GM21526 (cell line): ENCODE measurements at regions not wholly inside any gene's neighbourhood (a gene's known extent, or its start where the extent isn't known, plus 50 kb on each side); places are given as distances from the start of the nearest gene placed in this dataset.
"Not testable (repeated sequence)": the region's sequence is repeated elsewhere in the genome, so short reads cannot be mapped to it uniquely, and the experiment has no call there.

Experiments used
- ATAC-seq: cut with Tn5 transposase; IDR thresholded peaks from one replicate; pipeline ENCODE4 v1.9.1; 2021; ENCODE audit warnings: moderate library complexity; ENCODE audit not compliant: unreplicated experiment, low FRiP score

GRCh38 chr10:64101606-64102263 is 580.5 kb downstream of the REEP3 start:
- ATAC-seq: no peak

GRCh38 chr10:64102264-64102633 is 581.0 kb downstream of the REEP3 start:
- ATAC-seq: no peak

- no peak for ATAC-seq
Observed at GRCh38 chr10:64102916-64103315, 581.7 kb downstream of the REEP3 start.

- no peak for ATAC-seq
Observed at GRCh38 chr10:64103750-64104470, 582.7 kb downstream of the REEP3 start.

DNA sequence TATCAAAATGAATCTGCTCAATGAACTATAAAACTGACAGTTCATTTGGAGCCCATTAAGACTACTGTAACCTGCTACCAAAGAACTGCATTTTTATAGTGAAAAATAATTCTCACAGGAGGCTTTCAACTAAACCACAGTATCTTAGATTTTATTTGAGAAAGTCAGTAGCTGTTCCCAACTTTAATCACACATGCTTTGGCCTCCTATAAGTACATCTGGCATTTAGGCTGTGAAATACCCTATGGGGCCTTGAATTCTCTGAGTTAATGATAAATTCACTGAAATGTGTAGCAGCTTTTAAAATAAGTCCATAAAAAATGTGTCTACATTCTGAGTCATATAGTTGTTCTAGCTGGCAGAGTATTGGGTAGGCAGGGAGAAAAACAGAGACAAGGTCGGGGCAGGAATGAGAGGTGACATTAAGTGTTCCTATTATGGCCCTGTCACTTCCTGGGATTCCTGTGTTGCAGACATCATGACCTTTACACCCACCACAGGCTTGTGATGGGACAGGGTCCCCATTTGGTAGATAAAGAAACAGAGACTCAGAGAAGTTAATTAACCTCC is 588.8 kb downstream of the REEP3 start:
- ATAC-seq: no peak

DNA sequence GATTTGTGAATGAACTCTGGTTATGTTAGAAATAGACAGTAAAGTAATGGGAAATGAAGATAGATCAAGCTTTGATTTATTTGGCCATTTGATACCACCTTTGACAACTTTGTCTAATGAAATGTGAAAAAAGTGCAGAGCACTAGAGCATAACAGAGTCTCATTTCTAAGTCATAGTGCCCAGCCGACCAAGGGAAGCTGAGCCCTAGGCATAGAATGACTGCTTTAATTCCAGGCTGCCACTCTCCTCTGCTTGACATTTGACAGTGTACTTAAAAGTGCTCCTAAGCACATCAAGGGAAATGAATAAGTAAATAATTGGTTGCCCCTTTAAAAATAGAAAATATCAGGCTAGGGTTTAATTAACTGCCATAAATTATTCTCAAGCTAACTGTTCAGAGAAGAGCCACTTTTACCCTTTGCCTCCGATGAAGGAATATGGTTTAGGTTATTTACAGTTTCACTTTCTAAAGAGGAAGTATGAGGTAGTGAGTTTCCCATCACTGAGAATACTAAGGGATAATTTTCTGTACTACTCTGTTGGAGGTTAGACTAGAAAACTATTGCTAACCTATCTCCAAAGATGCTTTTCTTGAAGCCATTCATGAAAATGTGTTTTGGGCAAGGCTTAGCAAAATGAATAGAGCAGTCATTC is 591.6 kb downstream of the REEP3 start:
- ATAC-seq: no peak

DNA sequence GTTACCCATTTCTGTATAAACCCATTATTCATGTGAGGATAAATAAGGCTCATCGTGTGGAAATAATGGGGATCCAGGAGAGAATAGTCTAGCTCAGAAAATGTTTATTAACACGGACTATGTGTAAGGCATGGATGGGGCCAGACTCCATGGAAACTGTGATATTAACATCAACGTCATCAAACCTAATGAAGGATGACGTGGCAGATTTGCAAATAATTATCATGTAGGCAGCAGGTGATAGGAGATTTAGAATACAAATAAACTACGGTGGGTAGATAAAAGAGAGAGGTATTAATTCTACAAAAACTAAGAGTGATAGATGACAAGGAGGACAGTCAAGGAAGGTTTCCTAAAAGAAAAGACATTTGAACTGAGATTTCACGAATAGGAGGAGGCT is 592.2 kb downstream of the REEP3 start:
- no peak for ATAC-seq

- no peak for ATAC-seq
Observed at GRCh38 chr10:64113792-64114191, 592.6 kb downstream of the REEP3 start.

DNA sequence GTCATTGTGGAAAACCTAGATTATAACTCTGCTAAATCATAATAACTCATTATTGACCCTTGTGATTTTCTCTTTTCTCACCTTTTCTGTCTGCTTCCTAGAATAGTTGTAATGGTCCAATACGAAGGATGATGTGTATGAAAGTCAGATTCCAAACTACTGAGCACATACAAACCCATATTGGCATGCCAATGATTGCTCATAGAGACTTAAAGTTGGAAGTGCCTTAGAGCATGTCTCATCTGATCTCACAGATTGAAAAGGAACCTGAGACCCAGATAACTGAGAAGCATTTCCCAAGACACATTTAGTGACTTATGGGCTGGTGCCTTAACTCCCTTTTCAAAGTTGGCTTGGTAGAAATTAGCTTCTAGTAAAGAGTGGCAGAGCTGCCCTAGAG is 594.3 kb downstream of the REEP3 start:
- ATAC-seq: no peak

DNA sequence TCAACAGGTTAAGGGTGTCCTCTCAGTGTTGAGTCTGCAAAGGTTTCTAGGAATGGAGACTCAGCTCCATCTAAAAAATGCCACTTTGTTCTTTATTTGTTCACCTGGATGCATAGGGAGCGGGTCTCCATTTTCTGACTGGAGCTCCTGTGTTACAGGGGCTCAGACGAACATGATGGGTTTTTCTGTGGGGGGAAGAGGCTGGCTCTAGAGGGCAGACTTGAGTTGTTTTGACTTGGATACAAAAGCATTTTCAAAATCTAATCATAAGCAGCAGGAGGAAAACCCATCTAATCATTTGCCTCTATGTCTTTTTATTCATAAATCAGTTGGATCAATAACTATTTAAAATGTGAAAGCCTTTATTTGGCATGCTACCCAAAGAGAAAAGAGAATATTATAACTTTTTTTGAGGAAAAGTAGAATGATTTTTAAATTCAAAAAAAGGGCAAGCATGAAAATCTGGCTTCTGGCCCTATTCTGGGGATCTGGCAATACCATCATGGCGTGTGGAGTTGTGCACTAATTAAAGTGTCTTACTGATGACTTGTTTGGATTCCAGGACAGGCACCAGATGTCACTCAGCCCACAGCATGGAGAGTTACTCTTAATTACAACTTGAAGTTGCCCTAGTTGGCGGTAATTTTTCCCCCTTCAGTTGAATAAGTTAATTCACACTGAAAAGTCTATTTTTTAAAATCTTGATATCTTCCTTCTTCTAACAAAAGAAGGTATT is 594.9 kb downstream of the REEP3 start:
- ATAC-seq: no peak

GRCh38 chr10:64116707-64117106 is 595.5 kb downstream of the REEP3 start:
- ATAC-seq: no peak

GRCh38 chr10:64118736-64119135 is 597.5 kb downstream of the REEP3 start:
- no peak for ATAC-seq

DNA sequence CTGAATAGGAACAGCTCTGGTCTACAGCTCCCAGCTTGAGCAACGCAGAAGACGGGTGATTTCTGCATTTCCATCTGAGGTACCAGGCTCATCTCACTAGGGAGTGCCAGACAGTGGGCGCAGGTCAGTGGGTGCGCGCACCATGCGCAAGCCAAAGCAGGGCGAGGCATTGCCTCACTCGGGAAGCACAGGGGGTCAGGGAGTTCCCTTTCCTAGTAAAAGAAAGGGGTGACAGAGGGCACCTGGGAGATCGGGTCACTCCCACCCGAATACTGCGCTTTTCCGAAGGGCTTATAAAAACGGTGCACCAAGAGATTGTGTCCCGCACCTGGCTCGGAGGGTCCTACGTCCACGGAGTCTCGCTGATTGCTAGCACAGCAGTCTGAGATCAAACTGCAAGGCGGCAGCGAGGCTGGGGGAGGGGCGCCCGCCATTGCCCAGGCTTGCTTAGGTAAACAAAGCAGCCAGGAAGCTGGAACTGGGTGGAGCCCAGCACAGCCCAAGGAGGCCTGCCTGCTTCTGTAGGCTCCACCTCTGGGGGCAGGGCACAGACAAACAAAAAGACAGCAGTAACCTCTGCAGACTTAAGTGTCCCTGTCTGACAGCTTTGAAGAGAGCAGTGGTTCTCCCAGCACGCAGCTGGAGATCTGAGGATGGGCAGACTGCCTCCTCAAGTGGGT is 599.2 kb downstream of the REEP3 start:
- ATAC-seq: not testable (repeated sequence)

DNA sequence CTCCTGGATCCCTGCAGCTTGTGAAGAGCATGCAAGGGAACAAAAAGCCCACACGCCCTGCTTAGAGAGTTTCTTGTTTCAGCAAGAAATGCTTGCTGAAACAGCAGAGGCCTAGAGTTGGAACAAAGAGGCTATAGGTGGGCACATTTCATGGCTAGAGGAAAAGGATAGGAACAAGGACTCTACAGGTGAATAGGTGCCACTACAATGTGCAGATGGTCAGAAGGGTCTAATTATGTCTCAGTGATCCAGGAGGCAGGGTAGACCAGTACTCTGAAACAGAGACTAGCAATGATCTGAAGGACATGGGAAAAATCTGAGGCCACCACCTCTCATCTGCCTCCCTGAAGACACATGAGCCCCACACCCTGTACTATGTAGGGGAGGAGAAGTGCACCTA is 609.0 kb downstream of the REEP3 start:
- no peak for ATAC-seq

- no peak for ATAC-seq
Observed at GRCh38 chr10:64134676-64135075, 613.5 kb downstream of the REEP3 start.

DNA sequence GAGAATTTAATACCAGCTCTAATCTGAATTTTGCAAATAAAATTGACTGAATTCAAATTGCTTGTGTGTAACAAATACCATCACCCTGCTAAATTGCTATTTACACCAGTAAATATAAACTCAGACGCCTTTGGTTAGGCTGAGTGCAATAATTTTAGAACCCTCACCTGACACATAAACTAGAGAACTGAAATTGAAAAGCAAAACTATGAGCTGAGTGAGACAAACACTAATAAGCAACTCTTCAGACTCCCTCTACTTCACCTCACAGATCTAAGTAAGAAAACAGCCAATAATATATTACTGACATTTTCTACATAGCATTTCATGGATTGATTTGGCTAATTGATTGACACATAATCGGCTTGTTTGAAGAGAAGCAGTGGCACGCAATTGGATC is 621.2 kb downstream of the REEP3 start:
- no peak for ATAC-seq

DNA sequence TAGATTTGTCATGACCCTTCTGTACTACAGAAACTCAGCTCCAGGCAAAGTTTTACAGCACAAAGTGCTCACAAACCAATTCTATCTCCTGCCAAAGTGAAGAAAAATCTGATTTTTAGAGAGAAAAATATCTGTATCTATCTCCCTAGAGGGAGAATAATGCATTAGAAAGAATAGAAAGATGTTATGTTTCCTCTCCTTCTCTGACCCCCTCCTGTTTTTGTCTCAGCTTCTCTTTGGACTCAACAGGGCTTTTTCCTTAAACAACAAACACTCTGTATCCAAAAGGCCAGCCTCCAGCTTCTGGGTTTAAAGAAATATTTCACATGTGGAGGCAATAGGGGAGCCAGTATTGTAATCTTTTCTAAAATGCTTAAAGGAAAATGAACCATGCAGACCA is 627.4 kb downstream of the REEP3 start:
- ATAC-seq: no peak

DNA sequence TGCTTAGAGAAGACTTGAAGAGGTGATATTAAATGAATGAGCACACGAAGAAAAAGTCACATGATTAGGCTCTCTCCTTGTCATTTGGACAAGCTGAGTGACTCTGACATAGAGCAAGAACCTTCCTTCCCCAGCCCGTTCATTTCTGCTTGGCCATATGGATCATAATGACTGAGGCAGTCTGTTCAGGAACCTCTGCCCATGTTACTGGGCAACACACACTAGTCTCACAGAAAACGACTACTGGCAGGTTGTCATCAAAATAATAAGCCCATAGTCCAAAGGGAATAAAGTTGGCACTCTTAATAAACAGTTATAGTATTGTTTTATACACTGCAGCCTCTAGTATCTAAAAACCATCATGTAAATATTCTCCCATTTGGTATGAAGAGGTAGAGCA is 635.0 kb downstream of the REEP3 start:
- ATAC-seq: no peak

GRCh38 chr10:64158551-64158950 is 637.4 kb downstream of the REEP3 start:
- ATAC-seq: no peak
